NCI-H226 (cell line): ENCODE measurements at regions not wholly inside any gene's neighbourhood (a gene's known extent, or its start where the extent isn't known, plus 50 kb on each side); places are given as distances from the start of the nearest gene placed in this dataset.

ENCODE experiments used
- DNase-seq: peaks from one replicate; pipeline ENCODE4 v3.0.0-alpha.2; 2015

GRCh38 chr1:5651964-5652821 is 340.0 kb downstream of the NPHP4 start:
- no peak for DNase-seq

GRCh38 chr1:5651473-5651872 is 340.8 kb downstream of the NPHP4 start:
- no peak for DNase-seq

GRCh38 chr1:5651027-5651410 is 341.2 kb downstream of the NPHP4 start:
- no peak for DNase-seq

GRCh38 chr1:5650283-5651026 is 341.8 kb downstream of the NPHP4 start:
- DNase-seq, result no peak

GRCh38 chr1:5649795-5650194 is 342.4 kb downstream of the NPHP4 start:
- DNase-seq, result no peak

- DNase-seq, result no peak
These were observed 343.1 kb downstream of the NPHP4 start for GRCh38 chr1:5649166-5649551.

- DNase-seq, result no peak
These were observed 343.6 kb downstream of the NPHP4 start for GRCh38 chr1:5648410-5649165.

- DNase-seq, result no peak
These were observed 345.0 kb downstream of the NPHP4 start for GRCh38 chr1:5647234-5647633.

- DNase-seq, result no peak
These were observed 345.6 kb downstream of the NPHP4 start for GRCh38 chr1:5646486-5647149.

GRCh38 chr1:5645929-5646328 is 346.3 kb downstream of the NPHP4 start:
- DNase-seq, result no peak

- no peak for DNase-seq
These were observed 347.2 kb downstream of the NPHP4 start for GRCh38 chr1:5645135-5645399.

GRCh38 chr1:5644281-5645134 is 347.7 kb downstream of the NPHP4 start:
- DNase-seq, result no peak

GRCh38 chr1:5643360-5644107 is 348.7 kb downstream of the NPHP4 start:
- DNase-seq, result no peak

- no peak for DNase-seq
These were observed 351.4 kb downstream of the NPHP4 start for GRCh38 chr1:5640845-5641244.

GRCh38 chr1:5639106-5639722 is 353.0 kb downstream of the NPHP4 start:
- DNase-seq, result no peak

GRCh38 chr1:5638582-5638981 is 353.6 kb downstream of the NPHP4 start:
- DNase-seq, result no peak

- no peak for DNase-seq
These were observed 355.1 kb downstream of the NPHP4 start for GRCh38 chr1:5637171-5637570.

GRCh38 chr1:5634893-5635292 is 357.3 kb downstream of the NPHP4 start:
- DNase-seq, result no peak

- DNase-seq, result no peak
These were observed 359.4 kb downstream of the NPHP4 start for GRCh38 chr1:5632814-5633213.

GRCh38 chr1:5632224-5632623 is 360.0 kb downstream of the NPHP4 start:
- no peak for DNase-seq

- DNase-seq, result no peak
These were observed 363.8 kb downstream of the NPHP4 start for GRCh38 chr1:5628416-5628815.
